H1 (cell line): ENCODE measurements at regions not wholly inside any gene's neighbourhood (a gene's known extent, or its start where the extent isn't known, plus 50 kb on each side); places are given as distances from the start of the nearest gene placed in this dataset.

ENCODE experiments used
- JUN ChIP-seq: IDR thresholded peaks from 2 replicates; pipeline ENCODE4 v1.6.1; 2011; ENCODE audit warnings: low read depth, mild to moderate bottlenecking, improper control_type of control experiment, low read length
- KDM4A ChIP-seq: IDR thresholded peaks from one replicate; pipeline ENCODE4 v1.7.1; 2012; ENCODE audit warnings: low read depth, mild to moderate bottlenecking, moderate library complexity, low read length, inconsistent platforms; ENCODE audit not compliant: severe bottlenecking
- SP4 ChIP-seq: IDR thresholded peaks from 2 replicates; pipeline ENCODE4 v1.6.1; 2012; ENCODE audit warnings: low read length, inconsistent platforms
- SUZ12 ChIP-seq: fragments of 200-600 bp; sonication (generic); IDR thresholded peaks from 2 replicates; pipeline ENCODE4 v1.6.1; 2012; ENCODE audit warnings: mild to moderate bottlenecking, inconsistent platforms, low read length, moderate library complexity, mixed read lengths

- no peak for TF ChIP-seq JUN
- TF ChIP-seq SUZ12, result no peak
- no peak for TF ChIP-seq SP4
- TF ChIP-seq KDM4A, result no peak
Measured at GRCh38 chr2:20917287-20917660, 94.4 kb upstream of the LDAH start (continued).
